ENCODE measurements at regions not wholly inside any gene's neighbourhood (a gene's known extent, or its start where the extent isn't known, plus 50 kb on each side); places are given as distances from the start of the nearest gene placed in this dataset.

DNA sequence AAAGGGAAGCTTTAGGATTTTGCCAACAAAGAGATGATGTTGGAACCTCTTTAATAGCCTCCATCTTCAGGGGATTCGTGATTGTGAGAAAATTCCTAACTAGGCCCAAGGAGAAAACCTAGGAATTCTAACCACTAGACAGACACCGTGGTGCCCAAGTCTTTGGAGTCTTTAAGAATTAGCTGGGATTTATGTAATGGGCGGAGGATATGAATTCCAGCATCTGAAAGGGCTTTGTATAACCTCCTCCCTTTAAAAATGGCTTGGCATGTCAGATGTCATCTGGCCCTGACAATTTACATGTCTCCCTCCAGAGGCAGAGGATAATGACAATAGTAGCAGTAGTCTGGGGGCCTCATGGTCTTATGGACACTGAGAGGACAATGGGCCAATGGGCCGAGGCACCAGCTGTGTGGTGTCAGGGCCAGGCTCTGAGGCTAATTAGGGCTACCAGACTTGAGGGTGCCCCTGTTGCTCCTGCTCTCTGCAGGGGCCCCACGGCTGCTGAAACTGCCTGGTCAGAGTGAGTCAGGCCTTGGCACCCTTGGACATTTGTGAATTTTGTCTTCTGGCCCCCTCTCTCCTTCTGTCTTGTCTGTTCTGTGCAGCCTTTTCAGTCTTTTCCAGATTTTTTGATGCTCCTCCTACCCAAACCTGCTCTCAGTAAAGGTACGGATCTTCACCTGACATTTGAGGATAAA lies 113.9 kb downstream of the EDN1 start:
- H3T11ph ChIP-seq (ENCODE audit: low read length): no peak overlapping the region
- no peak overlapping the region for H3K18ac ChIP-seq (ENCODE audit: insufficient read length, low read depth, low read length)
- Mint-ChIP-seq H3K27me3 (ENCODE audit: low read depth) (no peaks in the 10 kb centered on the region), H3K4me1 (peaks cover 15 to 18% of the 10 kb centered on the region in 2 experiments), H3K4me3 (no peak overlapping the region), H3K36me3 (ENCODE audit: insufficient read depth in 1 of 3, low read depth in 3 of 3) (no peaks in the 10 kb centered on the region; a peak in 1 of 7 replicates), H3K9me3 (no peaks in the 10 kb centered on the region), H3K27ac (no peak overlapping the region)
- no peak overlapping the region for H3K4ac ChIP-seq (ENCODE audit: low read depth, low read length)
- no peak overlapping the region for H3K27ac ChIP-seq (ENCODE audit: insufficient read length, low read depth, low read length)
- TF ChIP-seq CTCF (conservative IDR thresholded peaks at IDR 0.05): no peak
- H3K79me2 ChIP-seq (ENCODE audit: insufficient read depth, low read length): no peaks in the 10 kb centered on the region
- no CpG with 5 or more reads among the region's 6 CpGs for WGBS (ENCODE audit: extremely low coverage, insufficient read length, low lambda C conversion rate)
- no peak overlapping the region for H3K9ac ChIP-seq (ENCODE audit: extremely low read depth, insufficient read length, low read length)
- no peaks in the 10 kb centered on the region for H3K9me3 ChIP-seq (ENCODE audit: control insufficient read depth, low read depth, low read length)
- no peak overlapping the region for H4K8ac ChIP-seq (replicated peaks; ENCODE audit: insufficient read length, low read depth, low read length)
- H2BK15ac ChIP-seq (ENCODE audit: low read depth, low read length): no peak overlapping the region
- no peak overlapping the region for H2AFZ ChIP-seq (ENCODE audit: low read length)
- no peak overlapping the region for H3K23ac ChIP-seq (ENCODE audit: insufficient read length, low read depth, low read length)
- no peak for DNase-seq
- H4K20me1 ChIP-seq (ENCODE audit: control insufficient read depth, insufficient read depth, insufficient read length): no peaks in the 10 kb centered on the region
- H4K91ac ChIP-seq (ENCODE audit: insufficient read length, low read depth, low read length): no peak overlapping the region
- no peaks in the 10 kb centered on the region for H3K4me1 ChIP-seq (ENCODE audit: insufficient read depth, low read length)
- H3K23me2 ChIP-seq (ENCODE audit: insufficient read length, low read depth, low read length, poor library complexity, severe bottlenecking): no peaks in the 10 kb centered on the region
- no peaks in the 10 kb centered on the region; the same call in 1 of the 2 replicates for H3K27me3 ChIP-seq (ENCODE audit: insufficient read depth, low read length)
- no peak overlapping the region for H2BK12ac ChIP-seq (ENCODE audit: insufficient read length, low read depth, low read length)
- H3K14ac ChIP-seq (ENCODE audit: insufficient read depth, low read length): no peak overlapping the region
- H2BK20ac ChIP-seq (ENCODE audit: low read depth, low read length, poor library complexity, severe bottlenecking): no peak overlapping the region
- H4K5ac ChIP-seq (ENCODE audit: insufficient read length, low read depth, low read length): no peak overlapping the region
- no peaks in the 10 kb centered on the region for H3K79me1 ChIP-seq (ENCODE audit: insufficient read depth, low read depth, low read length, poor library complexity, severe bottlenecking)
- no peak overlapping the region for H2BK120ac ChIP-seq (ENCODE audit: low read depth, low read length, poor library complexity, severe bottlenecking)
- H2BK5ac ChIP-seq (ENCODE audit: insufficient read length, low read length): no peak overlapping the region
- H3K56ac ChIP-seq (ENCODE audit: insufficient read length, low read depth, low read length): no peak overlapping the region
- no peak overlapping the region for H2AK5ac ChIP-seq (ENCODE audit: insufficient read length, low read length)
- no peak overlapping the region for H3K4me2 ChIP-seq (ENCODE audit: insufficient read depth, insufficient read length, low read length)

Data from H9 (cell line).